Tibial artery (tissue), 4 donors: ENCODE measurements at regions not wholly inside any gene's neighbourhood (a gene's known extent, or its start where the extent isn't known, plus 50 kb on each side); places are given as distances from the start of the nearest gene placed in this dataset.

Experiments used
- DNase-seq, 2 donors: peaks; one replicate each; pipeline ENCODE4 v3.0.0-alpha.2; 2019
- H3K27ac ChIP-seq, 2 donors: fragments of 200-600 bp; sonication (generic) in 1 of 2; 1 replicate in 1 of 2; 2 replicates in 1 of 2; pipeline ENCODE4 v1.5.1; 2018 to 2019; ENCODE audit warnings: mild to moderate bottlenecking in 1 of 2
- H3K27me3 ChIP-seq, 2 donors: fragments of 200-600 bp; sonication (generic) in 1 of 2; one replicate each; pipeline versions ENCODE4 v1.5.1 to v1.6.0; 2016 to 2019
- H3K36me3 ChIP-seq, 3 donors: fragments of 200-600 bp; sonication (generic) in 2 of 3; one replicate each; pipeline ENCODE4 v1.5.1; 2016 to 2019; ENCODE audit warnings: mild to moderate bottlenecking in 2 of 3
- H3K4me1 ChIP-seq, 4 donors: fragments of 200-600 bp; sonication (generic) in 2 of 4; 1 replicate in 3 of 4; 2 replicates in 1 of 4; pipeline ENCODE4 v1.5.1; 2016 to 2019
- H3K4me3 ChIP-seq, 2 donors: fragments of 200-600 bp; sonication (generic) in 1 of 2; 1 replicate in 1 of 2; 2 replicates in 1 of 2; pipeline ENCODE4 v1.5.1; 2018 to 2019; ENCODE audit warnings: mild to moderate bottlenecking in 2 of 2
- H3K9me3 ChIP-seq, 3 donors: fragments of 200-600 bp; sonication (generic) in 1 of 3; one replicate each; pipeline ENCODE4 v1.5.1; 2016 to 2019
- CTCF ChIP-seq, 2 experiments: fragments of 200-600 bp in 1 of 2; fragments of 450-650 bp in 1 of 2; IDR thresholded peaks; one replicate each; pipeline ENCODE4 v1.5.1; 2017 to 2019; ENCODE audit warnings: antibody characterized with exemption in 2 of 2, mild to moderate bottlenecking in 1 of 2, moderate library complexity in 1 of 2
- intact Hi-C: fragments of 100-400 bp; cut with DNase I; formaldehyde crosslinking; loops from one replicate; pipeline ENCODE4 v1.15.0; 2023; ENCODE audit warnings: low total_unique reads

- H3K9me3 ChIP-seq: no peaks in the 10 kb centered on the region
- intact Hi-C loops: no loop called here
- TF ChIP-seq CTCF (IDR thresholded peaks at IDR 0.05): no peak
- no peak for DNase-seq
- no peaks in the 10 kb centered on the region for H3K27me3 ChIP-seq
- H3K36me3 ChIP-seq: no peaks in the 10 kb centered on the region
- no peak overlapping the region for H3K4me3 ChIP-seq
- peaks cover 0 to 10% (median 0%) of the 10 kb centered on the region in 4 donors for H3K4me1 ChIP-seq
- H3K27ac ChIP-seq: no peak overlapping the region
These were observed 468.1 kb downstream of the CD83 start for GRCh38 chr6:14585689-14586088.

DNA sequence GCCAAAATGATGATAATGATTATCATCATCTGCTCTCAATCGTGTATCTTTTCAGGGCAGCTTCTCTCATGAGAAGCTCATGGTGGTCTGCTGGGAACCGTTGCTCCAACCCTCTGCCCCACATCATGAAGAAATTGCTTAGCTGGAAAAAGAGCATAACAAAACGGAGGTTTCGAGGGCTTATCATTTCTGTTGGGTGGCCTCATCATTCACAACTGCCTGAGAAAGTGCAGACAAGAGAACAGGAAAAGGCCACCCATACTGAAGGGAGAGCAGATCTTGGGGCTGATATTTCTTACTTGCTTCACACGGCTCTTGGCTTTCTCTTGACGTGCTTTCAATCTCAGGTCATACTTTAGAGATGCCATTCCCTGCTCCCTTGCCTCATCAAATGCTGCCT lies 471.6 kb downstream of the CD83 start:
- intact Hi-C loops: no loop called here
- Histone ChIP-seq H3K4me3 (no peak overlapping the region), H3K9me3 (no peaks in the 10 kb centered on the region), H3K27ac (no peak overlapping the region), H3K36me3 (no peaks in the 10 kb centered on the region), H3K4me1 (peaks cover 0 to 10% (median 0%) of the 10 kb centered on the region in 4 donors), H3K27me3 (no peaks in the 10 kb centered on the region)
- no peak for DNase-seq
- TF ChIP-seq CTCF (IDR thresholded peaks at IDR 0.05): no peak

DNA sequence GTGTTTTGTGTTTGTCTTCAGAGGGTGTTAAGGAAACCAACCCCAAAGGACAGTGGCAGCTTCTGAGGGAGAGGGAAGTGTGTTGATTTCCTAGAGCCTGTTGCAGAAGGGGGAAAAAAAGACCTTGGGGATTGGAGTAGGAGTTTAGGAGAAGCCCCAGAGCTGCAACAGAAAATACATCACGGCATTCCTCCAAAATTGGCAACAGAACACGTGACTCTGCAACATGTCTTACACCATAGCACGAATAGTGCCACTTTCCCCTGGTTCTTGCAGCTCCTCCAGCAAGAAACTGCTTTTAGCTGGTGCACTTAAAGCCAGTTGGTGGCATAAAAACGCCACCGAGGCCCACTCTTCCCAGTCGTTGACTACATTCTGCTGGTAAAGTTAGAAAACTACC lies 473.0 kb downstream of the CD83 start:
- no peak overlapping the region for H3K27ac ChIP-seq
- H3K36me3 ChIP-seq: no peaks in the 10 kb centered on the region
- peaks cover 0 to 9% (median 0%) of the 10 kb centered on the region in 4 donors for H3K4me1 ChIP-seq
- H3K4me3 ChIP-seq: no peak overlapping the region
- intact Hi-C loops: no loop called here
- no peak for TF ChIP-seq CTCF (IDR thresholded peaks at IDR 0.05)
- no peaks in the 10 kb centered on the region for H3K9me3 ChIP-seq
- no peaks in the 10 kb centered on the region for H3K27me3 ChIP-seq
- no peak for DNase-seq

DNA sequence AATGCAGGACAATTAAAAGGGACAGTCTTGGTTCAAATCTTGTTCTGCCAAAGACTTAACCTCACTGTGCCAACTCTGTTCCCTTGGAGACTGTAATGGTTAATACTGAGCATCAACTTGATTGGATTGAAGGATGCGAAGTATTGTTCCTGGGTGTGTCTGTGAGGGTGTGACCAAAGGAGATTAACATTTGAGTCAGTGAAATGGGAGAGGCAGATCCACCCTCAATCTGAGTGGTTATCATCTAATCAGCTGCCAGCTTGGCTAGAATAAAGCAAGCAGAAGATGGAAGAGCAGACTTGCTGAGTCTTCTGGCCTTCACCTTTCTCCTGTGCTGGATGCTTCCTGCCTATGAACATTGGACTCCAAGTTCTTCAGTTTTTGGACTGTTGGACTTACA lies 474.4 kb downstream of the CD83 start:
- intact Hi-C loops: no loop called here
- H3K27me3 ChIP-seq: no peaks in the 10 kb centered on the region
- H3K36me3 ChIP-seq: no peaks in the 10 kb centered on the region
- H3K27ac ChIP-seq: no peak overlapping the region
- no peaks in the 10 kb centered on the region for H3K4me1 ChIP-seq
- TF ChIP-seq CTCF (IDR thresholded peaks at IDR 0.05): no peak
- DNase-seq: no peak
- no peaks in the 10 kb centered on the region for H3K9me3 ChIP-seq
- no peak overlapping the region for H3K4me3 ChIP-seq

GRCh38 chr6:14593286-14593685 lies 475.7 kb downstream of the CD83 start:
- Histone ChIP-seq H3K27ac (no peak overlapping the region), H3K4me1 (no peaks in the 10 kb centered on the region), H3K36me3 (no peaks in the 10 kb centered on the region), H3K9me3 (no peaks in the 10 kb centered on the region), H3K27me3 (no peaks in the 10 kb centered on the region), H3K4me3 (no peak overlapping the region)
- no peak for TF ChIP-seq CTCF (IDR thresholded peaks at IDR 0.05)
- DNase-seq: no peak
- intact Hi-C loops: no loop called here

DNA sequence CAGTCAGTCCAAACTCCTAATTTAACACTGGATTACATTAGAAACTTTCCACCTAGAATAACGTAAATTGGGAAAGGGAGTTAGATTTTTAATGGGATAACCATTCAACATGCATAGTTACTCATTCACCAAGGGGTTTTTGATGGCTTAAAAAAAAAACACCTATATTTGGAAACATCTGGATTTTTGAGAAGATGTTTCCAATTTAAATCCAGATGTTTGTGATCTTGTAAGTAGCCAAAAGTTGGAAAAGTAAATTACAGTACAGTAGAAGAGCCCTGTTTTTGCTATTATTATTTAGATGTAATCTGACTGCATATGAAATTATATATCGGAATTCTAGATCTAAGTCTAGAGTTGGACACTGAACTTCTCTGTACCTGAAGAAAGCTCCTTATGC lies 478.2 kb downstream of the CD83 start:
- Histone ChIP-seq H3K9me3 (no peaks in the 10 kb centered on the region), H3K27ac (no peak overlapping the region), H3K4me1 (no peaks in the 10 kb centered on the region), H3K4me3 (no peak overlapping the region), H3K27me3 (no peaks in the 10 kb centered on the region), H3K36me3 (no peaks in the 10 kb centered on the region)
- no peak for DNase-seq
- intact Hi-C loops: no loop called here
- no peak for TF ChIP-seq CTCF (IDR thresholded peaks at IDR 0.05)
